Caco-2 (cell line): ENCODE measurements at regions not wholly inside any gene's neighbourhood (a gene's known extent, or its start where the extent isn't known, plus 50 kb on each side); places are given as distances from the start of the nearest gene placed in this dataset.

ENCODE experiments used
- BruUV-seq: library from RNA; stranded (reverse); fragments of 400-500 nt; replicated peaks from 2 replicates; lab custom pipeline; 2021; lab: Mats Ljungman, UMichigan
- CTCF ChIA-PET: fragments of 300-600 bp; sonication (Branson Sonifier 250); formaldehyde crosslinking; loops from one replicate; lab custom pipeline; 2022; ENCODE audit warnings: antibody characterized with exemption; lab: Charles Lee
- POLR2A ChIA-PET: fragments of 300-600 bp; sonication (Branson Sonifier 250); formaldehyde crosslinking; loops from one replicate; lab custom pipeline; 2022; ENCODE audit warnings: antibody characterized with exemption; lab: Charles Lee
- DNase-seq, 2 experiments: peaks; one replicate each; pipeline versions ENCODE4 v3.0.0 to v3.0.0-alpha.2; 2020 to 2022
- H3K27me3 ChIP-seq: replicated peaks from 2 replicates; pipeline ENCODE4 v1.6.0; 2011; ENCODE audit warnings: low read length; ENCODE audit not compliant: control insufficient read depth, insufficient read depth
- H3K36me3 ChIP-seq: 2 replicates; pipeline ENCODE4 v1.5.1; 2011; ENCODE audit warnings: low read length; ENCODE audit not compliant: control insufficient read depth, insufficient read depth
- H3K4me1 ChIP-seq: fragments of 250-450 bp; sonication (Bioruptor Pico); 2 replicates; pipeline ENCODE4 v1.5.1; 2020; ENCODE audit warnings: mild to moderate bottlenecking
- H3K4me3 ChIP-seq: 2 replicates; pipeline ENCODE4 v1.5.1; 2011; ENCODE audit warnings: low read depth, mild to moderate bottlenecking, control low read depth, low read length
- H3K9me3 ChIP-seq: fragments of 250-450 bp; sonication (Bioruptor Pico); 2 replicates; pipeline ENCODE4 v1.5.1; 2020; ENCODE audit warnings: mild to moderate bottlenecking, moderate library complexity
- H3K27ac Mint-ChIP-seq: one replicate; pipeline ENCODE4 v1.8.0; 2022; ENCODE audit warnings: mixed read lengths; ENCODE audit not compliant: unreplicated experiment
- H3K27me3 Mint-ChIP-seq: one replicate; pipeline ENCODE4 v1.8.0; 2022; ENCODE audit warnings: mixed read lengths; ENCODE audit not compliant: insufficient read depth, unreplicated experiment
- H3K36me3 Mint-ChIP-seq: one replicate; pipeline ENCODE4 v1.8.0; 2022; ENCODE audit warnings: mild to moderate bottlenecking, mixed read lengths; ENCODE audit not compliant: insufficient read depth, unreplicated experiment
- H3K4me1 Mint-ChIP-seq: one replicate; pipeline ENCODE4 v1.8.0; 2022; ENCODE audit warnings: low read depth, mixed read lengths; ENCODE audit not compliant: unreplicated experiment
- H3K4me3 Mint-ChIP-seq: one replicate; pipeline ENCODE4 v1.8.0; 2022; ENCODE audit warnings: mild to moderate bottlenecking, moderate library complexity, mixed read lengths; ENCODE audit not compliant: unreplicated experiment
- H3K9me3 Mint-ChIP-seq: one replicate; pipeline ENCODE4 v1.8.0; 2022; ENCODE audit warnings: mixed read lengths; ENCODE audit not compliant: unreplicated experiment
- CTCF ChIP-seq, 2 experiments: fragments of 200-600 bp in 1 of 2; IDR thresholded peaks; 1 replicate in 1 of 2; 2 replicates in 1 of 2; pipeline versions ENCODE4 v1.5.1 to v1.8.0; 2011 to 2022; ENCODE audit warnings: antibody characterized with exemption in 1 of 2, control low read depth in 1 of 2, inconsistent platforms in 1 of 2, low read depth in 1 of 2, low read length in 1 of 2, mild to moderate bottlenecking in 1 of 2, moderate library complexity in 1 of 2; ENCODE audit not compliant: insufficient read depth in 1 of 2, severe bottlenecking in 1 of 2, unreplicated experiment in 1 of 2
- intact Hi-C: fragments of 100-400 bp; cut with micrococcal nuclease; formaldehyde crosslinking; loops from one replicate; pipeline ENCODE4 v1.10.0; 2022; ENCODE audit not compliant: unreplicated experiment

- no peak overlapping the region for H3K4me3 Mint-ChIP-seq
- no peak for TF ChIP-seq CTCF (IDR thresholded peaks at IDR 0.05; ENCODE audit: insufficient read depth in 1 of 2, low read depth in 1 of 2, low read length in 1 of 2, severe bottlenecking in 1 of 2, unreplicated experiment in 1 of 2)
- H3K4me1 Mint-ChIP-seq: no peaks in the 10 kb centered on the region
- no peak for DNase-seq
- no peaks in the 10 kb centered on the region for H3K27me3 ChIP-seq
- no peaks in the 10 kb centered on the region for H3K36me3 ChIP-seq
- BruUV-seq: no TSS peak
- H3K9me3 Mint-ChIP-seq: no peaks in the 10 kb centered on the region
- H3K36me3 Mint-ChIP-seq: no peaks in the 10 kb centered on the region
- no peaks in the 10 kb centered on the region for H3K27me3 Mint-ChIP-seq
- CTCF ChIA-PET: no interaction called here
- H3K4me3 ChIP-seq: no peak overlapping the region
- intact Hi-C loops: no loop called here
- no peaks in the 10 kb centered on the region for H3K4me1 ChIP-seq
- H3K27ac Mint-ChIP-seq: no peak overlapping the region
- H3K9me3 ChIP-seq: no peaks in the 10 kb centered on the region
- POLR2A ChIA-PET: no interaction called here
Measured at GRCh38 chr13:74986609-74987008, 495.4 kb downstream of the TBC1D4 start.

DNA sequence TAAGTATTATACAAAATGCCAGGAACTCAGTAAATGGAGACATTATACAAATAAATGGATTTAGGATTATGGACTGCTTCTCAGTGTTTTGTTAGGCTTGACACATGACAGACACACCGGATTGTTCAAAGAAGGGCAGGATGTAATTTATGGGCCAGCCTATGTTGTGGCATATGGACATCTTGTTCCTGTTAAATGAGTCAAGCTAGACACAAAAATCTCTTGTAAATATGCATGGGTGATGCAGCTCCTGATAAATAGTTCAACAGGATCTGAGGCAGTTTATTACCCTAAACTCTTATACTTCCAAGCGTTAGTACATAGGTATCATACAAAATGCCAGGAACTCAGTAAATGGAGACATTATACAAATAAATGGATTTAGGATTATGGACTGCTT, 502.3 kb downstream of the TBC1D4 start:
- H3K27me3 ChIP-seq: no peaks in the 10 kb centered on the region
- Mint-ChIP-seq H3K4me3 (no peak overlapping the region), H3K27me3 (peaks cover 15% of the 10 kb centered on the region), H3K4me1 (no peaks in the 10 kb centered on the region), H3K36me3 (no peaks in the 10 kb centered on the region), H3K9me3 (no peaks in the 10 kb centered on the region), H3K27ac (no peak overlapping the region)
- no peaks in the 10 kb centered on the region for H3K36me3 ChIP-seq
- intact Hi-C loops: no loop called here
- ChIA-PET CTCF (no interaction called here), POLR2A (no interaction called here)
- no peak overlapping the region for H3K4me3 ChIP-seq
- no peaks in the 10 kb centered on the region for H3K4me1 ChIP-seq
- no peaks in the 10 kb centered on the region for H3K9me3 ChIP-seq
- no peak for DNase-seq
- BruUV-seq: no TSS peak
- no peak for TF ChIP-seq CTCF (IDR thresholded peaks at IDR 0.05; ENCODE audit: insufficient read depth in 1 of 2, low read depth in 1 of 2, low read length in 1 of 2, severe bottlenecking in 1 of 2, unreplicated experiment in 1 of 2)

GRCh38 chr13:74978591-74978990, 503.4 kb downstream of the TBC1D4 start:
- no peak for DNase-seq
- TF ChIP-seq CTCF (IDR thresholded peaks at IDR 0.05; ENCODE audit: insufficient read depth in 1 of 2, low read depth in 1 of 2, low read length in 1 of 2, severe bottlenecking in 1 of 2, unreplicated experiment in 1 of 2): no peak
- Mint-ChIP-seq H3K9me3 (no peaks in the 10 kb centered on the region), H3K36me3 (no peaks in the 10 kb centered on the region), H3K4me3 (no peak overlapping the region), H3K27me3 (peaks cover 15% of the 10 kb centered on the region), H3K4me1 (no peaks in the 10 kb centered on the region), H3K27ac (no peak overlapping the region)
- H3K36me3 ChIP-seq: no peaks in the 10 kb centered on the region
- CTCF ChIA-PET: no interaction called here
- H3K4me3 ChIP-seq: no peak overlapping the region
- no peaks in the 10 kb centered on the region for H3K4me1 ChIP-seq
- POLR2A ChIA-PET: no interaction called here
- intact Hi-C loops: no loop called here
- no TSS peak for BruUV-seq
- no peaks in the 10 kb centered on the region for H3K27me3 ChIP-seq
- no peaks in the 10 kb centered on the region for H3K9me3 ChIP-seq
